Lung (tissue), 11 donors: ENCODE measurements at regions not wholly inside any gene's neighbourhood (a gene's known extent, or its start where the extent isn't known, plus 50 kb on each side); places are given as distances from the start of the nearest gene placed in this dataset.

Experiments
- ATAC-seq: fragments of 200-7000 bp; cut with Tn5 transposase; one replicate; pipeline ENCODE4 v1.9.1; 2020; ENCODE audit warnings: moderate number of reproducible peaks; ENCODE audit not compliant: insufficient read depth, low FRiP score
- DNase-seq, 3 donors: peaks; one replicate each; pipeline ENCODE4 v3.0.0-alpha.2; 2013 to 2017
- H3K27ac ChIP-seq, 2 donors: one replicate each; pipeline ENCODE4 v1.5.1; 2013; ENCODE audit warnings: mild to moderate bottlenecking in 2 of 2, moderate library complexity in 2 of 2, control low read depth in 1 of 2, inconsistent platforms in 1 of 2, low read depth in 1 of 2, low read length in 1 of 2
- H3K27me3 ChIP-seq, 3 donors: one replicate each; pipeline ENCODE4 v1.5.1; 2013; ENCODE audit warnings: low read length in 2 of 3; ENCODE audit not compliant: control insufficient read depth in 3 of 3, insufficient read depth in 3 of 3
- H3K36me3 ChIP-seq, 4 donors: one replicate each; pipeline ENCODE4 v1.5.1; 2013; ENCODE audit warnings: low read length in 4 of 4, mild to moderate bottlenecking in 1 of 4, moderate library complexity in 1 of 4; ENCODE audit not compliant: control insufficient read depth in 4 of 4, insufficient read depth in 4 of 4
- H3K4me1 ChIP-seq, 5 donors: one replicate each; pipeline ENCODE4 v1.5.1; 2013; ENCODE audit warnings: low read length in 5 of 5, mild to moderate bottlenecking in 2 of 5, moderate library complexity in 1 of 5; ENCODE audit not compliant: control insufficient read depth in 5 of 5, insufficient read depth in 5 of 5
- H3K4me3 ChIP-seq: one replicate; pipeline ENCODE4 v1.5.1; 2013; ENCODE audit warnings: mild to moderate bottlenecking, control low read depth, moderate library complexity
- H3K9ac ChIP-seq, 2 donors: one replicate each; pipeline ENCODE4 v1.5.1; 2013; ENCODE audit warnings: low read length in 2 of 2, control low read depth in 1 of 2; ENCODE audit not compliant: insufficient read depth in 1 of 2
- H3K9me3 ChIP-seq, 4 donors: one replicate each; pipeline ENCODE4 v1.5.1; 2013; ENCODE audit warnings: low read length in 3 of 4, mild to moderate bottlenecking in 1 of 4, moderate library complexity in 1 of 4; ENCODE audit not compliant: control insufficient read depth in 4 of 4, insufficient read depth in 3 of 4
- CTCF ChIP-seq: IDR thresholded peaks from 2 replicates; pipeline ENCODE4 v1.5.1; 2012; ENCODE audit warnings: mild to moderate bottlenecking; ENCODE audit errors: control extremely low read depth, extremely low read depth
- WGBS, 2 donors: extraction: QIAGEN DNeasy Blood & Tissue Kit; methylation state at CpG; one replicate each; pipeline ENCODE4 v1.1.7; 2013; 5-methylcytosine and 5-hydroxymethylcytosine counted together
- donor health status: control.
- donor health status: control.
- donor health status: Bipolar disorder and iron deficiency.
- donor health status: healthy.
- donor health status: DM: yes; HTN: yes; CAD: no.

GRCh38 chr5:67432606-67433005 lies 236.0 kb upstream of the CD180 start:
- Histone ChIP-seq H3K9me3 (no peaks in the 10 kb centered on the region), H3K9ac (no peak overlapping the region), H3K4me1 (no peaks in the 10 kb centered on the region), H3K36me3 (no peaks in the 10 kb centered on the region), H3K27me3 (no peaks in the 10 kb centered on the region), H3K4me3 (no peak overlapping the region), H3K27ac (no peak overlapping the region)
- no peak for TF ChIP-seq CTCF
- no peak for DNase-seq
- 89% methylated on average over 3 of the region's 3 CpGs for WGBS, 2 donors
- no peak for ATAC-seq

DNA sequence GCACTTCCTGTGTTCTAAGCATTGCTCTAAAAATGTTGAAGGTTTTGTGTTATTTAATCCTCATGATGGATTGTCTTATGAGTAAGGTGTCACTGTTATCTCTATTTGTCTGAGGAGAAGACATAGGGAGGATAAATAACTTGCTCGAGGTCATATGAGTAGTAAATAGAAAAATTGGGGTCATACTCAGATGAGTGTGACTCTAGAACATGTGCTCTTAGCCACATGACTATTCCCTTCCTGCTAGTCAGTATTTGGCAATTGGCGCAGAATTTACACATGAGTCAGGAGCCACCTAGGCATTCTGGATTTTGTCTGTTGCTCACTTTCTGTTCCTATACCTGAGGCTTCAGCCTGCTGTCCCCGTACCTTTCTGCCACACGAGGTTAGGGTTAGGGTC lies 234.6 kb upstream of the CD180 start:
- no peaks in the 10 kb centered on the region for H3K9me3 ChIP-seq
- no peaks in the 10 kb centered on the region for H3K4me1 ChIP-seq
- DNase-seq = no peak
- ATAC-seq = no peak
- no peak overlapping the region for H3K9ac ChIP-seq
- WGBS, 2 donors = 90 to 92% methylated on average over 4 of the region's 4 CpGs
- TF ChIP-seq CTCF = no peak
- no peaks in the 10 kb centered on the region for H3K27me3 ChIP-seq
- H3K4me3 ChIP-seq = no peak overlapping the region
- no peaks in the 10 kb centered on the region for H3K36me3 ChIP-seq
- H3K27ac ChIP-seq = no peak overlapping the region

DNA sequence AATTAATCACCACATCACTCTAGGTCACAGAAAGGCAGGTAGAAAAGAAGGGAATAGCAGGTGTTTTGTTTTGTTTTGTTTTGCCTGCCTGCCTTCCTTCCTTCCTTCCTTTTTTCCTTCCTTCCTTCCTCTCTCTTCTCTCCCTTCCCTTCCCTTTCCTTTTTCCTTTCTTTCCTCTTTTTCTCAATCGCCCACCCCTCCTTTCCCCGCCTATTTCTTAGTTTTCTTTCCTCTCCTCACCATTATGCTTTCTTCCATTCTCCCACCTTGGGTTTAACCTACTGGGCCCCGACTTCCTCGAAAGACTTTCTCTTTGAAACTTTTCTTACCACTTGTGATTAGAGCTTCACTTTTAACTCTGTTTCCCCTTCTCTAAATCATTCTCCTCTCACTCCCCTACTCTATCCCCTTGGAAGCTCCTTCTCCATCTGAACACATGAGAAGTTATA lies 231.3 kb upstream of the CD180 start:
- H3K27me3 ChIP-seq = no peaks in the 10 kb centered on the region
- 95 to 97% methylated on average over 4 of the region's 4 CpGs for WGBS, 2 donors
- no peak for TF ChIP-seq CTCF
- no peak for DNase-seq
- H3K36me3 ChIP-seq = no peaks in the 10 kb centered on the region
- ATAC-seq = no peak
- H3K9me3 ChIP-seq = no peaks in the 10 kb centered on the region
- H3K4me1 ChIP-seq = no peaks in the 10 kb centered on the region
- no peak overlapping the region for H3K4me3 ChIP-seq
- H3K27ac ChIP-seq = no peak overlapping the region
- no peak overlapping the region for H3K9ac ChIP-seq

- no peak overlapping the region for H3K9ac ChIP-seq
- no peaks in the 10 kb centered on the region for H3K27me3 ChIP-seq
- no peak for DNase-seq
- ATAC-seq = no peak
- H3K36me3 ChIP-seq = no peaks in the 10 kb centered on the region
- no peak for TF ChIP-seq CTCF
- no peaks in the 10 kb centered on the region for H3K9me3 ChIP-seq
- 84 to 88% methylated on average over 2 of the region's 2 CpGs for WGBS, 2 donors
- H3K4me3 ChIP-seq = no peak overlapping the region
- no peak overlapping the region for H3K27ac ChIP-seq
- no peaks in the 10 kb centered on the region for H3K4me1 ChIP-seq
These were observed 230.6 kb upstream of the CD180 start for GRCh38 chr5:67426961-67427849.
